NCI-H460 (cell line): ENCODE measurements at regions not wholly inside any gene's neighbourhood (a gene's known extent, or its start where the extent isn't known, plus 50 kb on each side); places are given as distances from the start of the nearest gene placed in this dataset.
"Not testable (repeated sequence)": the region's sequence is repeated elsewhere in the genome, so short reads cannot be mapped to it uniquely, and the experiment has no call there.

Experiments
- DNase-seq: peaks from one replicate; pipeline ENCODE4 v3.0.0-alpha.2; 2016; ENCODE audit warnings: low read depth; ENCODE audit errors: extremely low read depth

DNA sequence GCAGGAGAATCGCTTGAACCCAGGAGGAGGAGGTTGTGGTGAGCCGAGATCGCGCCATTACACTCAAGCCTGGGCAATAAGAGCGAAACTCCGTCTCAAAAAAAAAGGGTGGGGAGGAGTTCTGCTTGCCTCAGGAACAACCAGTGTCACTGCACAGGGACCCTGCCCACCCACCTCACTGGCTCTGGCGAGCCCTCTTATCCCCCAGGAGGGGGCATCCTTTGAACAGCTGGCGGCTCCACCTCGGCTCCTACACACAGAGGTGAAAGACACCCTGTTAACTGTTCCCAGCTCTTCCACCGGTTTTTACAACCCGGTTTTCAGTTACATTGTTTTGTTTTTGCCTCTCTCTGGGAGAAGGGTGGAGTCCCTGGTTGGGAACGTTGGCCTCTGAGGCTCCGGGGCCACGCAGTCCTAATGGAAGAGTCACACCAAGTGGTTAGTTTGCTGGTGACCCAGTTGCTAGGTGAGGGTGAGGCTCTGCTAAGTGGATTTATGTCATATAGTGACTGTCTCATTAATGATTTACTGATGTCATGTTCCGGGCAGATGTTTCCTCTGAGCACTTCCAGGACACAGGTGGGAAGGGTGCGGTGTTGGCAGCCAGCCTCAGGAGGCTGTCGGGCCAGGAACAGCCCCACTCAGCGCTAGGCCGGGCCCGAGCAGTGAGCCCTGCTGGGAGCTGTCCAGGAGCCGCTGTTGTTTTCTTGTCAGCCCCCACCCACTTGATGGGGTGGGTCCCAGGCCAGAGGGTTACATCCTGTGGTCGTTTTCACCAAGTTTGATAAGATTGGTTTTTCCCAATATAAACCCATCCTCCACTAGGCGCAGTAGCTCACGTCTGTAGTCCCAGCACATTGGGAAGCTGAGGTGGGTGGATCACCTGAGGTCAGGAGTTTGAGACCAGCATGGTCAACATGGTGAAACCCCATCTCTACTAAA, 4474.3 kb upstream of the OR11H1 start:
- DNase-seq: not testable (repeated sequence)

DNA sequence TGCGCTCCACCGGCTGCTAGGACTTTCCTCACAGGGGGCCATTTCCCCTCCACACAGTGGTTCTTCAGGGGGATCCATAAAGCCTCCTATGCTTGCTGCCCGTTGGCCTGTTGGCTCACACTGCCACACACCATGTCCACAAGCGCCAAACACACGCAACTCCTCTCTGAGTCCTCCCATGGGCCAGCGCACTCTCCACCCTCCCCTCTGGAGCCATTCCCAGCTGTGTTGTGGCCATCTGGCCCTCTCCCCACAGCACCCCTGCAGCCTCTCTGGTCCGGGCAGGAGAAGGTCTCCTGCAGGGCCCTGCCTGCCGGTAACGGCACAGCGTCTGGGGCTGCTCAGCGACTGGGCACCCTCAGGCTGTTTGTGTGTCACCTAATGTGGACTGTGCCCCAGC, 4473.3 kb upstream of the OR11H1 start:
- not testable (repeated sequence) for DNase-seq

GRCh38 chr22:11055176-11055575, 4472.8 kb upstream of the OR11H1 start:
- DNase-seq: not testable (repeated sequence)

DNA sequence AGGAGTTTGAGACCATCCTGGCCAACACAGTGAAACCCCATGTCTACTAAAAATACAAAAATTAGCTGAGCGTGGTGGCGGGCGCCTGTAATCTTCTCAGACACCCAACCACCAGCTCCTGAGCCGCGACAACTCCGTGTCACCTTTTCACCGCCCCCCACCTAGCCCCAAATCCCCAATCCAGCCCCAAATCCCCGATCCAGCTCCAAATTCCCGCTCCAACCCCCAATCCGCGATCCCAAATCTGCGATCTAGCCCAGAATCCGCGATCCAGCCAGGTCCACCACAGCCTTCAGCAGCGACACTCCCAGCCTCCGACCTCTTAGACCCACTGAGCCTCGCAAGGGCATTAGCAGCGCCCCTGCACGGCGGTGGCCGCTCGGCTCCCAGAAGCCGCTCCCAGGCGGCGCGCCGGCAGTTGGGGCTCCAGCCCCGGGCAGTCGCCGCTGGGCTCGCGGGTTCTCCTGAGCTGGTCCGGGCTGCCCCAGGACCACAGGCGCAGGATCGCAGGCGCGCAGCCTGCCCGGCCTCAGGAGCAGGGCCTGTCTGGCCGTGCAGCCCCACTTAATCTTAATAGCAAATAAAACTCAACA, 4469.9 kb upstream of the OR11H1 start:
- DNase-seq: not testable (repeated sequence)

- not testable (repeated sequence) for DNase-seq
These were observed 4468.9 kb upstream of the OR11H1 start for GRCh38 chr22:11059129-11059528.

DNA sequence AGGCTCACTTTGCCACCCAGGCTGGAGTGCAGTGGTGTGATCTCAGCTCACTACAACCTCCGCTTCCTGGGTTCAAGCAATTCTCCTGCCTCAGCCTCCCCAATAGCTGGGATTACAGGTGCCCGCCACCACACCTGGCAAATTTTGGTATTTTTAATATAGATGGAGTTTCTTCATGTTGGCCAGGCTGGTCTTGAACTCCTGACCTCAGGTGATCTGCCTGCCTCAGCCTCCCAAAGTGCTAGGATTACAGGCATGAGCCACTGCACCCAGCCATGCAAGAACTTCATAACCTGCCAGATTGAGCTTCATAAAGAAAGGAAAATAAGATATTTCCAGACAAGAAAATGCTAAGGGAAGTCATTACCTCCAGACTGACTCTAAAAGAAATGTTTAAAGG, 4467.2 kb upstream of the OR11H1 start:
- not testable (repeated sequence) for DNase-seq

- DNase-seq: not testable (repeated sequence)
These were observed 4465.5 kb upstream of the OR11H1 start for GRCh38 chr22:11062534-11062933.

DNA sequence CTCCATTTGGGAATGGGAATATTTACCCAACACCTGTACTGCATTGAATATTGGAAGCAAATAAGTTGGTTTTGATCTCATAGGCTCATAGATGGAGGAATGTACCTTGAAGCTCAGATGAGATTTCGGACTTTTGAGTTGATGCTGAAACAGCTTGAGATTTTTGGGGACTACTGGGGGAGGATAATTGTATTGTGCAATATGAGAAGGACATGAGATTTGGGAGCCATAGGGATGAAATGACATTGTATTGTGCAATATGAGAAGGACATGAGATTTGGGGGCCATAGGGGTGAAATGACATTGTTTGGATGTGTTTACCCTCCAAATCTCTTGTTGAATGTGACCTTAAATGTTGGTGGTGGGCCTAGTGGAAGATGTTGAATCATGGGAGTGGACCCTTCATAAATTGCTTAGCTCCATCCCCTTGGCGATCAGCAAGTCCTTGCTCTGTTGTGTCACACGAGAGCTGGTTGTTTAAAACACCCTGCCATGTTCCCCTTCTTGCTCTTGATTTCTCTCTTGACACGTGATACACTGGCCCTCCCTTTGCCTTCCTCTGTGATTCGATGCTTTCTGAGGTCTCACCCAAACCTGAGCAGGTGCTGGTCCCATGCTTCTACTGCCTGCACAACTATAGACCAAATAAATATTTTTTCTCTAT, 4464.8 kb upstream of the OR11H1 start:
- not testable (repeated sequence) for DNase-seq

- not testable (repeated sequence) for DNase-seq
These were observed 4462.8 kb upstream of the OR11H1 start for GRCh38 chr22:11065210-11065609.

GRCh38 chr22:11065876-11066457, 4462.0 kb upstream of the OR11H1 start:
- not testable (repeated sequence) for DNase-seq

DNA sequence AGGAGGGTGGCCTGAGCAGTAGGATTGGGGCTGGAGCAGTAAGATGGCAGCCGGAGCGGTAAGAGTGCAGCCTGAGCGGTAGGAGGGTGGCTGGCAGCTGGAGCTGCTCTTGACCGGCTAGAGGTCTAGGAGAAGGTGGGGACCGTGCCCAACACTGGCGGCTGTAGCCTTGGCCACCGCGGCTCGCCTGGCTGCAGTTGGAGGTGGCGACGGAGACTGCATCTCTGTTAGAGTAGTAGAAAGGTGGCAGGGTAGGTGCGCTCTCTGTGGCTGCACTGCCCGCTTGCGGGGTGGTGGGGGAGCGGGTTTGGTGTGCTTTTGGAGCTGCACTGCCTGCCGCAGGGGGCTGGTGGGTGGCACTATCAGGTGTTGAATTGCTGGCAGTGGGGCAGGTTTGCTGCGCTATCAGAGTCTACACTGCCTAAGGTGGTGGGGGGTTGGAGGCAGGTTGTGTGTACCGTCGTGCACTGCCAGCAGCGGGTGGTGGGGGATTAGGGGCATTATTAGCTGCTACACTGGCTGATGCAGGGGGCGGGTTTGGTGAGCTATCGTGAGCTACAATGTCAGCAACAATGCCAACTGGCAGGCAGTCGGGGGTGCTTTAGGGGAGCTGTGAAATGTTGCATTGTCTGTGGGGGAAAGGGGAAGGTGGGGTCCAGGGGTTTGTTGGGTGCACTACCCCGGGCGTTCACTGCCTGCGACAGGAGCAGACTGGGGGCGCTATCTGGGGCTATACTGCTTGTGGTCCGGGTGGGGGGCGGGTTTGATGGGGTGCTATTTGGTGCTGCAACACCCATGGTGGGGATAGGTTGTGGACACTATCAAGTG, 4461.3 kb upstream of the OR11H1 start:
- no peak for DNase-seq

- DNase-seq: not testable (repeated sequence)
These were observed 4460.6 kb upstream of the OR11H1 start for GRCh38 chr22:11067286-11067871.

DNA sequence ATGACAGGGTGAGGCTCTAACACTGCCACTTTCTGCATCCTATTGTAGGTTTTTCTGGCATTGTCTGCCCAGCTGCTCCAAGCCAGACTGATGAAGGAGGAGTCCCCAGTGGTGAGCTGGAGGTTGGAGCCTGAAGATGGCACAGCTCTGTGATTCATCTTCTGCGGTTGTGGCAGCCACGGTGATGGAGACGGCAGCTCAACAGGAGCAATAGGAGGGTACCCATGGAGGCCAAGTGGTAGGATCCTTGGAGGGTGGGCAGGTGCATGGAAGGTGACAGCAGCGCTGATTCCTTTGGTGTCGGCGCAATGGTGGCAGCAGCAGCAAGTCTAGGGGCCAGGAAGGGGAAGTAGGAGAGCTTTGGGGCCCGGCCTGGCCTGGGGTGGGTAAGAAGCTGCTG, 4460.1 kb upstream of the OR11H1 start:
- not testable (repeated sequence) for DNase-seq

DNA sequence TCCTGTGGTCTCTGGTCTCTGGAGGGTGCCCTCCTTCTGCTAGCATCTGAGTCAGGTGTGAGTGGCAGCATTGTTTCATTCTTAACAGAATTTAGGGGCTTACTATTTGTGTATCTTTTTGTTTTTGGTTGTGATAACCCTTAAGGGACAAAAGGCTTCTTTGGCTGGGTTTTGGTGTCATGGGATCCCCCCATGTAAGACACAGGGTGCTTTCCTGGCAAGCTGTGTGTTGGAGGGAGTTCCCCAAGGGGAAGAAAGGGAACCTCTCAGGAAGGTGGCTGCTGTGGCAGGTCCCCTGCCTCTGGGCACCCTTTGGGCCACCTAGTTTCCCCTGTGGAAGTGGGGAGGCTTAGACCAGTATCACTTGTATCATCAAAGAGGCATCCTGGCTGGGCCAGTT, 4459.6 kb upstream of the OR11H1 start:
- DNase-seq: not testable (repeated sequence)
